DOHH2 (cell line): ENCODE measurements at regions not wholly inside any gene's neighbourhood (a gene's known extent, or its start where the extent isn't known, plus 50 kb on each side); places are given as distances from the start of the nearest gene placed in this dataset.

Experiments used
- H3F3A ChIP-seq: fragments of 200-600 bp; sonication (generic), shearing (Covaris generic); 2 replicates; pipeline ENCODE4 v1.6.0; 2016; ENCODE audit warnings: antibody characterized with exemption, mild to moderate bottlenecking; ENCODE audit not compliant: control insufficient read depth, insufficient read depth
- H3K27ac ChIP-seq: fragments of 200-600 bp; sonication (generic); 2 replicates; pipeline ENCODE4 v1.5.1; 2014; ENCODE audit warnings: low read depth, mild to moderate bottlenecking, low read length, moderate library complexity
- H3K27me3 ChIP-seq: fragments of 200-600 bp; sonication (generic); 2 replicates; pipeline ENCODE4 v1.6.1; 2014; ENCODE audit warnings: mild to moderate bottlenecking, low read length, mixed read lengths; ENCODE audit not compliant: control insufficient read depth
- H3K36me3 ChIP-seq: fragments of 200-600 bp; sonication (generic); 2 replicates; pipeline ENCODE4 v1.6.1; 2014; ENCODE audit warnings: mild to moderate bottlenecking, low read length, moderate library complexity, mixed read lengths; ENCODE audit not compliant: control insufficient read depth
- H3K4me1 ChIP-seq: fragments of 200-600 bp; sonication (generic); 2 replicates; pipeline ENCODE4 v1.6.1; 2014; ENCODE audit warnings: mild to moderate bottlenecking, low read length, mixed read lengths; ENCODE audit not compliant: control insufficient read depth
- H3K4me2 ChIP-seq: fragments of 200-600 bp; sonication (generic); 2 replicates; pipeline ENCODE4 v1.6.0; 2014; ENCODE audit warnings: mild to moderate bottlenecking, low read length, moderate library complexity
- H3K4me3 ChIP-seq: fragments of 200-600 bp; sonication (generic); 2 replicates; pipeline ENCODE4 v1.5.1; 2014; ENCODE audit warnings: mild to moderate bottlenecking, low read length, mixed read lengths
- H3K79me2 ChIP-seq: fragments of 200-600 bp; sonication (generic); 2 replicates; pipeline ENCODE4 v1.6.1; 2014; ENCODE audit warnings: mild to moderate bottlenecking, low read length, mixed read lengths; ENCODE audit not compliant: control insufficient read depth
- H3K9me2 ChIP-seq: fragments of 200-600 bp; sonication (generic); replicated peaks from 2 replicates; pipeline ENCODE4 v1.6.1; 2014; ENCODE audit warnings: mild to moderate bottlenecking, low read length, mixed read lengths; ENCODE audit not compliant: control insufficient read depth
- H3K9me3 ChIP-seq: fragments of 200-600 bp; sonication (generic); 2 replicates; pipeline ENCODE4 v1.6.1; 2014; ENCODE audit warnings: antibody characterized with exemption, low read length, mixed read lengths; ENCODE audit not compliant: control insufficient read depth, insufficient read depth
- H4K20me1 ChIP-seq: fragments of 200-600 bp; sonication (generic); 2 replicates; pipeline ENCODE4 v1.6.0; 2014; ENCODE audit warnings: low read depth, mild to moderate bottlenecking, antibody characterized with exemption, low read length, moderate library complexity; ENCODE audit not compliant: control insufficient read depth, insufficient read depth
- EZH2phosphoT487 ChIP-seq: fragments of 200-600 bp; sonication (generic); IDR thresholded peaks from 2 replicates; pipeline ENCODE4 v1.6.1; 2017; ENCODE audit warnings: borderline replicate concordance, mild to moderate bottlenecking, antibody characterized with exemption, low read length, moderate library complexity, mixed read lengths
- TF ChIP-seq, protein P1 (sequence below): fragments of 200-600 bp; sonication (generic); IDR thresholded peaks from one replicate; pipeline ENCODE4 v1.5.1; 2014; ENCODE audit warnings: antibody characterized with exemption, mild to moderate bottlenecking, low read depth, low read length; ENCODE audit not compliant: poor library complexity, severe bottlenecking

GRCh38 chr2:71884303-71885042, 263.2 kb downstream of the CYP26B1 start:
- Histone ChIP-seq H3K4me1 (no peaks in the 10 kb centered on the region), H3K79me2 (no peaks in the 10 kb centered on the region), H3F3A (no peaks in the 10 kb centered on the region), H3K4me2 (no peak overlapping the region), H3K4me3 (no peak overlapping the region), H3K9me2 (no peaks in the 10 kb centered on the region), H3K9me3 (no peaks in the 10 kb centered on the region), H4K20me1 (no peaks in the 10 kb centered on the region), H3K27ac (no peak overlapping the region), H3K27me3 (no peaks in the 10 kb centered on the region), H3K36me3 (no peaks in the 10 kb centered on the region)
- no peak for TF ChIP-seq EZH2phosphoT487
- TF ChIP-seq, protein P1, sequence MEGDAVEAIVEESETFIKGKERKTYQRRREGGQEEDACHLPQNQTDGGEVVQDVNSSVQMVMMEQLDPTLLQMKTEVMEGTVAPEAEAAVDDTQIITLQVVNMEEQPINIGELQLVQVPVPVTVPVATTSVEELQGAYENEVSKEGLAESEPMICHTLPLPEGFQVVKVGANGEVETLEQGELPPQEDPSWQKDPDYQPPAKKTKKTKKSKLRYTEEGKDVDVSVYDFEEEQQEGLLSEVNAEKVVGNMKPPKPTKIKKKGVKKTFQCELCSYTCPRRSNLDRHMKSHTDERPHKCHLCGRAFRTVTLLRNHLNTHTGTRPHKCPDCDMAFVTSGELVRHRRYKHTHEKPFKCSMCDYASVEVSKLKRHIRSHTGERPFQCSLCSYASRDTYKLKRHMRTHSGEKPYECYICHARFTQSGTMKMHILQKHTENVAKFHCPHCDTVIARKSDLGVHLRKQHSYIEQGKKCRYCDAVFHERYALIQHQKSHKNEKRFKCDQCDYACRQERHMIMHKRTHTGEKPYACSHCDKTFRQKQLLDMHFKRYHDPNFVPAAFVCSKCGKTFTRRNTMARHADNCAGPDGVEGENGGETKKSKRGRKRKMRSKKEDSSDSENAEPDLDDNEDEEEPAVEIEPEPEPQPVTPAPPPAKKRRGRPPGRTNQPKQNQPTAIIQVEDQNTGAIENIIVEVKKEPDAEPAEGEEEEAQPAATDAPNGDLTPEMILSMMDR, result no peak

GRCh38 chr2:71882949-71883472, 264.7 kb downstream of the CYP26B1 start:
- no peaks in the 10 kb centered on the region for H4K20me1 ChIP-seq
- H3K79me2 ChIP-seq, result no peaks in the 10 kb centered on the region
- H3K4me3 ChIP-seq, result no peak overlapping the region
- H3K27me3 ChIP-seq, result no peaks in the 10 kb centered on the region
- no peaks in the 10 kb centered on the region for H3K9me2 ChIP-seq
- H3K4me2 ChIP-seq, result no peak overlapping the region
- no peaks in the 10 kb centered on the region for H3K4me1 ChIP-seq
- no peaks in the 10 kb centered on the region for H3K36me3 ChIP-seq
- no peak overlapping the region for H3K27ac ChIP-seq
- H3K9me3 ChIP-seq, result no peaks in the 10 kb centered on the region
- no peak for TF ChIP-seq EZH2phosphoT487
- TF ChIP-seq, protein P1, result no peak
- no peaks in the 10 kb centered on the region for H3F3A ChIP-seq

- H3K36me3 ChIP-seq, result no peaks in the 10 kb centered on the region
- H3K4me3 ChIP-seq, result no peak overlapping the region
- H3F3A ChIP-seq, result no peaks in the 10 kb centered on the region
- no peaks in the 10 kb centered on the region for H3K4me1 ChIP-seq
- no peak overlapping the region for H3K27ac ChIP-seq
- no peaks in the 10 kb centered on the region for H4K20me1 ChIP-seq
- no peak overlapping the region for H3K4me2 ChIP-seq
- H3K9me2 ChIP-seq, result no peaks in the 10 kb centered on the region
- H3K79me2 ChIP-seq, result no peaks in the 10 kb centered on the region
- no peaks in the 10 kb centered on the region for H3K9me3 ChIP-seq
- H3K27me3 ChIP-seq, result no peaks in the 10 kb centered on the region
- TF ChIP-seq, protein P1, result no peak
- no peak for TF ChIP-seq EZH2phosphoT487
Measured at GRCh38 chr2:71882236-71882946, 265.3 kb downstream of the CYP26B1 start.
